Naive thymus-derived CD4-positive, alpha-beta T cell (primary cell): ENCODE measurements at regions not wholly inside any gene's neighbourhood (a gene's known extent, or its start where the extent isn't known, plus 50 kb on each side); places are given as distances from the start of the nearest gene placed in this dataset.

Experiments used
- ATAC-seq: fragments of 150-1000 bp; cut with Tn5 transposase; 2 replicates; pipeline ENCODE4 v1.10.0; 2021; ENCODE audit warnings: mild to moderate bottlenecking, moderate library complexity
- CTCF ChIA-PET: fragments of 350-600 bp; sonication (Branson Sonifier 250); formaldehyde crosslinking; loops from one replicate; lab custom pipeline; 2021; ENCODE audit warnings: antibody characterized with exemption; lab: Charles Lee
- POLR2A ChIA-PET: fragments of 350-600 bp; sonication (Branson Sonifier 250); formaldehyde crosslinking; loops from one replicate; lab custom pipeline; 2021; ENCODE audit warnings: antibody characterized with exemption, inconsistent platforms; lab: Charles Lee
- DNase-seq, 9 donors: peaks; one replicate each; pipeline versions ENCODE4 v3.0.0 to v3.0.0-alpha.2; 2020 to 2022; ENCODE audit warnings: mixed read lengths in 1 of 9
- H3K27ac ChIP-seq: one replicate; pipeline ENCODE4 v1.7.0; 2013; ENCODE audit warnings: mild to moderate bottlenecking, low read depth, low read length, moderate library complexity
- H3K27me3 ChIP-seq, 2 donors: one replicate each; pipeline ENCODE4 v1.7.0; 2013; ENCODE audit warnings: low read length in 2 of 2, mild to moderate bottlenecking in 2 of 2, moderate library complexity in 2 of 2; ENCODE audit not compliant: control insufficient read depth in 2 of 2, insufficient read depth in 2 of 2
- H3K36me3 ChIP-seq, 3 experiments: 1 replicate in 2 of 3; 2 replicates in 1 of 3; pipeline ENCODE4 v1.7.0; 2013; ENCODE audit warnings: low read length in 3 of 3, mild to moderate bottlenecking in 3 of 3, moderate library complexity in 1 of 3; ENCODE audit not compliant: insufficient read depth in 3 of 3, control insufficient read depth in 2 of 3
- H3K4me1 ChIP-seq, 2 donors: one replicate each; pipeline ENCODE4 v1.7.0; 2013; ENCODE audit warnings: low read length in 2 of 2, mild to moderate bottlenecking in 2 of 2, moderate library complexity in 1 of 2; ENCODE audit not compliant: control insufficient read depth in 2 of 2, insufficient read depth in 2 of 2
- H3K4me3 ChIP-seq: 2 replicates; pipeline ENCODE4 v1.7.0; 2013; ENCODE audit warnings: mild to moderate bottlenecking, low read length
- H3K9me3 ChIP-seq, 3 experiments: 1 replicate in 2 of 3; 2 replicates in 1 of 3; pipeline ENCODE4 v1.7.0; 2013; ENCODE audit warnings: low read length in 3 of 3; ENCODE audit not compliant: control insufficient read depth in 2 of 3
- H3K27ac Mint-ChIP-seq, 9 donors: one replicate each; pipeline ENCODE4 v1.8.0; 2020 to 2022; ENCODE audit warnings: mixed read lengths in 9 of 9, mild to moderate bottlenecking in 8 of 9, moderate library complexity in 5 of 9, inconsistent platforms in 2 of 9
- H3K27me3 Mint-ChIP-seq, 5 donors: one replicate each; pipeline ENCODE4 v1.8.0; 2021 to 2022; ENCODE audit warnings: mixed read lengths in 5 of 5, mild to moderate bottlenecking in 1 of 5
- H3K36me3 Mint-ChIP-seq, 5 donors: one replicate each; pipeline ENCODE4 v1.8.0; 2020 to 2022; ENCODE audit warnings: mixed read lengths in 5 of 5, mild to moderate bottlenecking in 3 of 5, inconsistent platforms in 1 of 5
- H3K4me1 Mint-ChIP-seq, 7 donors: one replicate each; pipeline ENCODE4 v1.8.0; 2020 to 2022; ENCODE audit warnings: mixed read lengths in 7 of 7, mild to moderate bottlenecking in 3 of 7, inconsistent platforms in 1 of 7
- H3K4me3 Mint-ChIP-seq, 10 donors: one replicate each; pipeline ENCODE4 v1.8.0; 2020 to 2022; ENCODE audit warnings: mild to moderate bottlenecking in 10 of 10, mixed read lengths in 10 of 10, moderate library complexity in 6 of 10, inconsistent platforms in 2 of 10
- H3K9me3 Mint-ChIP-seq, 11 donors: one replicate each; pipeline ENCODE4 v1.8.0; 2020 to 2022; ENCODE audit warnings: mixed read lengths in 11 of 11, mild to moderate bottlenecking in 4 of 11, inconsistent platforms in 1 of 11, moderate library complexity in 1 of 11
- intact Hi-C, 2 donors: fragments of 100-400 bp; cut with micrococcal nuclease; formaldehyde crosslinking; loops; one replicate each; pipeline ENCODE4 v1.15.1; 2023

DNA sequence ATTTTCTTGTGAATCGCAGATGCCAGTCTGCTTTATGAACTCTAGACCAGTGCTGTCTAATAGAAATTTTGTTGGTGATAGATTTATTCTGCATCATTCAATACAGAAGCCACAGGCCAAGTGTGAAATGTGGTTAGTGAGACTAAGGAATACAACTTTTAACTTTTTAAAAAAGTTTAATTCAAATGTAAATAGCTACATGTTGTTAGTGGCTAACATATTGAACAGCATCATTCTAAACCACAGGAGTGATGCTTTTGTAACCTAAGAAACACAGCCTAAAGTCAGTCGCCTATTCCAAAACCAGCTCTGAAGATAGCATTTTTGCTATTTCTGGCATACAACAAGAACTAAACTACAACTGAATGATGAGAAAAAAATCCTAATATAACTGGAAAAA lies 164.8 kb upstream of the CBLB start:
- H3K9me3 ChIP-seq: no peaks in the 10 kb centered on the region
- H3K27ac ChIP-seq: no peak overlapping the region
- ATAC-seq (peak; percentile 51), DNase-seq (no peak)
- Mint-ChIP-seq H3K36me3 (peaks cover 0 to 9% (median 0%) of the 10 kb centered on the region in 5 donors), H3K4me1 (peaks cover 0 to 4% (median 0%) of the 10 kb centered on the region in 7 donors), H3K27me3 (no peaks in the 10 kb centered on the region), H3K27ac (no peak overlapping the region), H3K4me3 (no peak overlapping the region), H3K9me3 (peaks cover 0 to 5% (median 0%) of the 10 kb centered on the region in 11 donors)
- CTCF ChIA-PET: no interaction called here
- POLR2A ChIA-PET: no interaction called here
- H3K36me3 ChIP-seq: no peaks in the 10 kb centered on the region
- peaks cover 0 to 6% of the 10 kb centered on the region in 2 donors for H3K4me1 ChIP-seq
- intact Hi-C loops: no loop called here
- no peaks in the 10 kb centered on the region for H3K27me3 ChIP-seq
- H3K4me3 ChIP-seq: no peak overlapping the region

DNA sequence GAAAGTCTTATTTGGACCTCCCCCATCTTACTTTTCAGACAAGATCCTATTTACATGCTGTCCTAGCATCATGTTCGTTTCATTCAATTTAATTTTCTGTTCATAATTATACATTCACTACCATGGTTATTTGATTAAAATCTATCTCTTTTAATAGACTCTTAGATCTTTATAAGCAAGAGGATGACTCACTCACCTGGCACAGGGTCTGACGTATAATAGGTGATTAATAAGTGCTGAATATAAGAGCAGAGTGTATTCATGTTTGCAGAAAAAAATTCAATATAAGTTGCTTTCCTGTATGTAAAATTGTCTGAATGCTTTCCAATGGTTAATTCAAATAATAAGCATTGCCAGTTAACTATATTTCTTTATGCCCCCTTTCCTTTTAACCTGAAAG lies 165.5 kb upstream of the CBLB start:
- Histone ChIP-seq H3K27ac (no peak overlapping the region), H3K4me3 (no peak overlapping the region), H3K4me1 (peaks cover 0 to 6% of the 10 kb centered on the region in 2 donors), H3K27me3 (no peaks in the 10 kb centered on the region), H3K36me3 (no peaks in the 10 kb centered on the region), H3K9me3 (no peaks in the 10 kb centered on the region)
- intact Hi-C loops: no loop called here
- peaks cover 0 to 5% (median under 1%) of the 10 kb centered on the region in 11 donors for H3K9me3 Mint-ChIP-seq
- H3K27ac Mint-ChIP-seq: no peak overlapping the region
- no peaks in the 10 kb centered on the region for H3K27me3 Mint-ChIP-seq
- peaks cover 0 to 4% (median 0%) of the 10 kb centered on the region in 7 donors for H3K4me1 Mint-ChIP-seq
- peaks cover 0 to 4% (median 0%) of the 10 kb centered on the region in 5 donors for H3K36me3 Mint-ChIP-seq
- ChIA-PET POLR2A (no interaction called here), CTCF (no interaction called here)
- ATAC-seq (no peak), DNase-seq (no peak)
- H3K4me3 Mint-ChIP-seq: no peak overlapping the region

DNA sequence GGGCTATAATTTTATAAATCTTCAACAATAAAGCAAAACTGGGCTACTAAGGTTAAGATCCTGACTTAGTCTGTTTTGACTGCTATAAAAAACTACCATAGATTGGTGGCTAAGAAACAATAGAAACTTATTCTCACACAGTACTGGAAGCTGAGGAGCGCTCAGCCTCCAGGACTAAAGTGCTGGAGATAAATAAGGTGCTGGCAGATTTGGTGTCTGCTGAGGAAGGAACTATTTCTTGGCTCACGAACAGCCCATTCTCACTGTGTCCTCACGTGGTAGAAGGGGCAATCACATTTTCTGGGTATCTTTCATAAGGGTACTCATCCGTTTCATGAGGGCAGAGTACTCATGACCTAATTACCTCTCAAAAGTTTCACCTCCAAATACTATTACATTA lies 166.8 kb upstream of the CBLB start:
- DNase-seq: no peak
- ChIA-PET CTCF (no interaction called here), POLR2A (no interaction called here)
- Mint-ChIP-seq H3K27ac (no peak overlapping the region), H3K9me3 (peaks cover 0 to 14% (median 4%) of the 10 kb centered on the region in 11 donors), H3K4me1 (peaks cover 0 to 5% (median 0%) of the 10 kb centered on the region in 7 donors), H3K4me3 (no peak overlapping the region), H3K27me3 (no peaks in the 10 kb centered on the region), H3K36me3 (peaks cover 0 to 8% (median 0%) of the 10 kb centered on the region in 5 donors)
- H3K27me3 ChIP-seq: no peaks in the 10 kb centered on the region
- ATAC-seq: no peak
- no peaks in the 10 kb centered on the region for H3K36me3 ChIP-seq
- intact Hi-C loops: no loop called here
- no peaks in the 10 kb centered on the region for H3K9me3 ChIP-seq
- no peak overlapping the region for H3K27ac ChIP-seq
- H3K4me1 ChIP-seq: peaks cover 0 to 6% of the 10 kb centered on the region in 2 donors
- H3K4me3 ChIP-seq: no peak overlapping the region

DNA sequence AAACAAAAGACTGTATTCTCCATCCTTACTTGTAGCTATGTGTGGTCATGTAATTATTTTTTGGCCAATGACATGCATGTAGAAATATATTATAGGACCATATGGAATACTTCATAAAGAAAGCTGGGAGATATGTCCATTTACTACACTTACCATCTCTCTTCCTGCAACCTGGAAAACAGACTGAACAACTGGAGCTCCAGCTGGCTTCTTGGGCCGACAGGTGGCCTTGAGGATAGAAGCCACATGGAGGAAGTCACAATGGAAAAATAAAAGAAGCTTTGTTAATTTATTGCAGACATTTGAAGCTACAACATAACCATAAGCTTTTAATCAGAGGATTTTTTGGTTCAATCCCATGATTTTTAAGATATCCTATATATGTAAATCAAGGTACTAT lies 167.9 kb upstream of the CBLB start:
- intact Hi-C loops: no loop called here
- DNase-seq (no peak), ATAC-seq (no peak)
- Mint-ChIP-seq H3K9me3 (peaks cover 0 to 14% (median 4%) of the 10 kb centered on the region in 11 donors), H3K4me3 (no peak overlapping the region), H3K27me3 (no peaks in the 10 kb centered on the region), H3K4me1 (peaks cover 0 to 5% (median 0%) of the 10 kb centered on the region in 7 donors), H3K36me3 (peaks cover 0 to 10% (median 0%) of the 10 kb centered on the region in 5 donors), H3K27ac (no peak overlapping the region)
- H3K9me3 ChIP-seq: no peaks in the 10 kb centered on the region
- no peaks in the 10 kb centered on the region for H3K27me3 ChIP-seq
- H3K4me3 ChIP-seq: no peak overlapping the region
- POLR2A ChIA-PET: no interaction called here
- CTCF ChIA-PET: no interaction called here
- H3K4me1 ChIP-seq: peaks cover 0 to 6% of the 10 kb centered on the region in 2 donors
- no peak overlapping the region for H3K27ac ChIP-seq
- no peaks in the 10 kb centered on the region for H3K36me3 ChIP-seq

DNA sequence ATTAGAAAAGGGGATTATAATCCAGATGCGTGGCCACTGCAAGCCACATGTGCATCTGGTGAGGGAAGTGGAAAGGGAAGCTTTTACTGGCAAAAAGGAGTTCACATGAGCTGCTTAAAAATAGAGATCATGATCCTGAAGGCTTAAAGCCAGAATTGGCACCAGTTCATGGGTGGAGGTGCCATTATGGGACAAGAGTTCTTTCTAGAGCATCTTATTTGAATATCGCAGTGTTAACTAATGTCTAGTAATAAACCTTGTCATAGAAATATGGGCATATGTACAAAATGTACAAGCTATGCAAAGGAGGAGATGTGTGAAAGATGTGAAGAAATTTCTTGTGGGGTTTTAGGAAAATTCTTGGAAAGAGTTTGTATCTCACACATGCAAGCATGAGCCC lies 178.4 kb upstream of the CBLB start:
- H3K4me1 Mint-ChIP-seq: peaks cover 0 to 10% (median 3%) of the 10 kb centered on the region in 7 donors
- no peak for DNase-seq
- Histone ChIP-seq H3K4me1 (no peaks in the 10 kb centered on the region), H3K9me3 (no peaks in the 10 kb centered on the region), H3K27ac (no peak overlapping the region), H3K36me3 (no peaks in the 10 kb centered on the region), H3K4me3 (no peak overlapping the region), H3K27me3 (no peaks in the 10 kb centered on the region)
- H3K36me3 Mint-ChIP-seq: peaks cover 0 to 26% (median 0%) of the 10 kb centered on the region in 5 donors
- no peak for ATAC-seq
- intact Hi-C loops: no loop called here
- no peaks in the 10 kb centered on the region for H3K27me3 Mint-ChIP-seq
- ChIA-PET POLR2A (no interaction called here), CTCF (no interaction called here)
- no peak overlapping the region for H3K4me3 Mint-ChIP-seq
- no peak overlapping the region for H3K27ac Mint-ChIP-seq
- peaks cover 0 to 23% (median 4%) of the 10 kb centered on the region in 11 donors for H3K9me3 Mint-ChIP-seq

DNA sequence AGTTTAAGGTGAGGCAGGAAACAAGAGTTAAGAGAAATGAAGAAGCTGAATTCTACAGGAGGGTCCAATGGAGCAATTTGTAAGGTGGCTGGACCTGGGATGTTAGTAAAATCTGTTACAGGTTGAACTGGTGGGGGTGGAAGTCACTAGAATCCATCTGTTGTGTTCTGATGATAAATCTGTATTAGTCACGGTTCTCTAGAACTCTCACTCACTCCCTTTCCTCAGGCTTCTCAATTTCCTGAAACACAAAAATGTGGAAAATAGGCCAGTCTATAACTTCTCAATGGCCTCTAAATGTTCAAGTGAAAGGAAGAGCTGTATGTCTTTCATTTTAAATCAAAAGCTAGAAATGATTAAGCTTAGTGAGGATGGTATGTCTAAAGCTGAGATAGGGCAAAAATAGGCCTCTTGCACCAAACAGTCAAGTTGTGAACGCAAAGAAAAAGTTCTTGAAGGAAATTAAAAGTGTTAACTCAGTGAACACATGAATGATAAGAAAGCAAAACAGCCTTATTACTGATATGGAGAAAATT lies 180.2 kb upstream of the CBLB start:
- H3K9me3 ChIP-seq: no peaks in the 10 kb centered on the region
- no peak overlapping the region for H3K27ac ChIP-seq
- ATAC-seq: no peak
- Mint-ChIP-seq H3K4me1 (peaks cover 0 to 10% (median 3%) of the 10 kb centered on the region in 7 donors), H3K27me3 (no peaks in the 10 kb centered on the region), H3K9me3 (peaks cover 0 to 23% (median 4%) of the 10 kb centered on the region in 11 donors), H3K4me3 (no peak overlapping the region), H3K27ac (no peak overlapping the region), H3K36me3 (peaks cover 0 to 28% (median 0%) of the 10 kb centered on the region in 5 donors)
- CTCF ChIA-PET: no interaction called here
- POLR2A ChIA-PET: no interaction called here
- DNase-seq: no peak
- H3K27me3 ChIP-seq: no peaks in the 10 kb centered on the region
- intact Hi-C loops: no loop called here
- H3K36me3 ChIP-seq: no peaks in the 10 kb centered on the region
- H3K4me3 ChIP-seq: no peak overlapping the region
- no peaks in the 10 kb centered on the region for H3K4me1 ChIP-seq

DNA sequence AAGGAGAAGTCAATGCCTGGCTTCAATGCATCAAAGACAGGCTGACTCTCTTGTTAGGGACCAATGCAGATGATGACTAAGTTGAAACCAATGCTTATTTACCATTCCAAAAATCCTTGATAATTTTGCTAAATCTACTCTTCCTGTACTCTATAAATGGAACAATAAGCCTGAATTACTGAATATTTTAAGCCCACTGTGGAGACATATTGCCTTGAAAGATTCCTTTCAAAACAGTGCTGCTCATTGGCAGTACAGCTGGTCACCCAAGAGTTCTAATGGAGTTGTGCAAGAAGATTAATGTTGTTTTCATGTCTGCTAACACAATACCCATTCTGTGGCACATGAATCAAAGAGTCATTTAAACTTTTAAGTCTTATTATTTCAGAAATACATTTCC lies 181.0 kb upstream of the CBLB start:
- CTCF ChIA-PET: no interaction called here
- POLR2A ChIA-PET: no interaction called here
- Mint-ChIP-seq H3K4me1 (peaks cover 0 to 10% (median 3%) of the 10 kb centered on the region in 7 donors), H3K36me3 (peaks cover 0 to 25% (median 0%) of the 10 kb centered on the region in 5 donors), H3K27ac (no peak overlapping the region), H3K4me3 (no peak overlapping the region), H3K9me3 (peaks cover 0 to 20% (median 4%) of the 10 kb centered on the region in 11 donors), H3K27me3 (no peaks in the 10 kb centered on the region)
- no peak for ATAC-seq
- no peaks in the 10 kb centered on the region for H3K9me3 ChIP-seq
- no peaks in the 10 kb centered on the region for H3K4me1 ChIP-seq
- intact Hi-C loops: no loop called here
- no peaks in the 10 kb centered on the region for H3K36me3 ChIP-seq
- H3K27ac ChIP-seq: no peak overlapping the region
- no peaks in the 10 kb centered on the region for H3K27me3 ChIP-seq
- DNase-seq: no peak
- H3K4me3 ChIP-seq: no peak overlapping the region
